NB4 (cell line): ENCODE measurements at regions not wholly inside any gene's neighbourhood (a gene's known extent, or its start where the extent isn't known, plus 50 kb on each side); places are given as distances from the start of the nearest gene placed in this dataset.
"Not testable (repeated sequence)": the region's sequence is repeated elsewhere in the genome, so short reads cannot be mapped to it uniquely, and the experiment has no call there.

ENCODE experiments used
- CTCF ChIP-seq: IDR thresholded peaks from one replicate; pipeline ENCODE4 v1.5.1; 2012; ENCODE audit warnings: low read depth, low read length
- MYC ChIP-seq: IDR thresholded peaks from 2 replicates; pipeline ENCODE4 v1.6.1; 2011; ENCODE audit warnings: low read depth, low read length
- POLR2A ChIP-seq: IDR thresholded peaks from 2 replicates; pipeline ENCODE4 v1.6.1; 2011; ENCODE audit warnings: mild to moderate bottlenecking; ENCODE audit not compliant: insufficient read length; ENCODE audit errors: extremely low read depth

GRCh38 chr3:15941457-15941856 lies 143.7 kb upstream of the ANKRD28 start:
- TF ChIP-seq CTCF, POLR2A, MYC: not testable (repeated sequence)
